ENCODE measurements at regions not wholly inside any gene's neighbourhood (a gene's known extent, or its start where the extent isn't known, plus 50 kb on each side); places are given as distances from the start of the nearest gene placed in this dataset.

GRCh38 chr10:33041783-33042437 lies 83.9 kb upstream of the ITGB1 start:
- WGBS, 4 donors, result 64 to 80% (median 80%) methylated on average over 3 of the region's 3 CpGs
- Histone ChIP-seq H3K27ac (no peak overlapping the region), H3K36me3 (replicated peaks in 1 of 2) (no peaks in the 10 kb centered on the region), H3K4me1 (replicated peaks in 1 of 2) (no peaks in the 10 kb centered on the region), H3K9me3 (replicated peaks in 1 of 3) (no peaks in the 10 kb centered on the region), H3K4me3 (no peak overlapping the region), H3K27me3 (no peaks in the 10 kb centered on the region)
- no peak for TF ChIP-seq CTCF (IDR thresholded peaks at IDR 0.05)
- DNase-seq, result no peak
- intact Hi-C loops (cut with DNase I), result no loop called here

- Histone ChIP-seq H3K36me3 (replicated peaks in 1 of 2) (no peaks in the 10 kb centered on the region), H3K27me3 (no peaks in the 10 kb centered on the region), H3K9me3 (replicated peaks in 1 of 3) (no peaks in the 10 kb centered on the region), H3K4me1 (replicated peaks in 1 of 2) (no peaks in the 10 kb centered on the region), H3K27ac (no peak overlapping the region), H3K4me3 (no peak overlapping the region)
- no peak for DNase-seq
- WGBS, 4 donors, result 41 to 52% (median 47%) methylated on average over 1 of the region's 1 CpG
- intact Hi-C loops (cut with DNase I), result no loop called here
- no peak for TF ChIP-seq CTCF (IDR thresholded peaks at IDR 0.05)
- TF ChIP-seq POLR2A (IDR thresholded peaks at IDR 0.05), result no peak
Observed at GRCh38 chr10:33040436-33040835, 82.4 kb upstream of the ITGB1 start.

- no peak for DNase-seq
- WGBS, 4 donors, result 84 to 93% (median 88%) methylated on average over 1 of the region's 1 CpG
- intact Hi-C loops (cut with DNase I), result no loop called here
- H3K9me3 ChIP-seq (replicated peaks in 1 of 3), result no peaks in the 10 kb centered on the region
- H3K4me1 ChIP-seq (replicated peaks in 1 of 2), result no peaks in the 10 kb centered on the region
- no peak overlapping the region for H3K27ac ChIP-seq
- TF ChIP-seq POLR2A (IDR thresholded peaks at IDR 0.05) (no peak), CTCF (IDR thresholded peaks at IDR 0.05) (no peak)
- no peak overlapping the region for H3K4me3 ChIP-seq
- H3K27me3 ChIP-seq, result no peaks in the 10 kb centered on the region
- H3K36me3 ChIP-seq (replicated peaks in 1 of 2), result no peaks in the 10 kb centered on the region
Observed at GRCh38 chr10:33039181-33039580, 81.2 kb upstream of the ITGB1 start.

- Histone ChIP-seq H3K27me3 (no peaks in the 10 kb centered on the region), H3K27ac (no peak overlapping the region), H3K9me3 (replicated peaks in 1 of 3) (no peaks in the 10 kb centered on the region), H3K4me3 (no peak overlapping the region), H3K36me3 (replicated peaks in 1 of 2) (no peaks in the 10 kb centered on the region), H3K4me1 (replicated peaks in 1 of 2) (no peaks in the 10 kb centered on the region)
- TF ChIP-seq CTCF (IDR thresholded peaks at IDR 0.05) (no peak), POLR2A (IDR thresholded peaks at IDR 0.05) (no peak)
- intact Hi-C loops (cut with DNase I), result no loop called here
- 90 to 94% (median 93%) methylated on average over 7 of the region's 7 CpGs for WGBS, 4 donors
- no peak for DNase-seq
Observed at GRCh38 chr10:33038672-33039071, 80.6 kb upstream of the ITGB1 start.

All from adrenal gland (tissue), 9 donors.